Heart left ventricle (tissue), 13 donors: ENCODE measurements at regions not wholly inside any gene's neighbourhood (a gene's known extent, or its start where the extent isn't known, plus 50 kb on each side); places are given as distances from the start of the nearest gene placed in this dataset.

ENCODE experiments used
- CTCF ChIP-seq, 12 donors: fragments of 200-600 bp; sonication (generic) in 4 of 12; IDR thresholded peaks; one replicate each; pipeline versions ENCODE4 v1.5.0 to v1.8.0; 2018 to 2022; ENCODE audit warnings: antibody characterized with exemption in 12 of 12, mild to moderate bottlenecking in 5 of 12
- POLR2A ChIP-seq, 2 donors: fragments of 450-650 bp; IDR thresholded peaks; one replicate each; pipeline ENCODE4 v1.6.1; 2017; ENCODE audit warnings: antibody characterized with exemption in 2 of 2, mild to moderate bottlenecking in 2 of 2, moderate library complexity in 2 of 2
- donor health status: ischemic (EF 13 %, LVEDD 7.1; RV severe dilation, severe dysfunction).
- donor health status: DM: no; HTN: yes; CAD: no.
- donor health status: DM: no; HTN: no; CAD: no.
- donor health status: ischemic (EF 25% LVEDD 6.9; RV normal size, moderate dysfunction).
- donor health status: ischemic (EF 25% LVEDD 5.7; RV mildly dilated, moderate dysfunction).
- donor health status: ischemic (EF 35%, LVEDD 5.7; RV mildly dilated, moderate dysfunction).
- donor health status: nonischemic (EF 11% LVEDD 7.7; RV severe dilation, severe dysfunction).
- donor health status: DM: yes; HTN: yes; CAD: no.
- donor health status: PGD.
- donor health status: ischemic (EF 29% LVEDD 5.4; RV normal size, mild dysfunction).
- donor health status: nonischemic (EF 23%, LVEDD 6.1; RV moderate dilation, normal function).

GRCh38 chr4:153063490-153063889 lies 127.4 kb downstream of the FHDC1 start:
- no peak for TF ChIP-seq CTCF (IDR thresholded peaks at IDR 0.05)
- no peak for TF ChIP-seq POLR2A (IDR thresholded peaks at IDR 0.05)
